Ishikawa (cell line): ENCODE measurements at regions not wholly inside any gene's neighbourhood (a gene's known extent, or its start where the extent isn't known, plus 50 kb on each side); places are given as distances from the start of the nearest gene placed in this dataset.

Experiments
- CEBPB ChIP-seq: IDR thresholded peaks from 2 replicates; pipeline ENCODE4 v1.6.1; 2012
- CREB1 ChIP-seq: IDR thresholded peaks from 2 replicates; pipeline ENCODE4 v1.6.1; 2012; ENCODE audit warnings: low read depth
- EGR1 ChIP-seq: IDR thresholded peaks from 2 replicates; pipeline ENCODE4 v1.6.1; 2012
- EP300 ChIP-seq: IDR thresholded peaks from 2 replicates; pipeline ENCODE4 v1.6.1; 2012; ENCODE audit warnings: borderline replicate concordance
- FOXM1 ChIP-seq: IDR thresholded peaks from 2 replicates; pipeline ENCODE4 v1.6.1; 2012; ENCODE audit warnings: low read depth, borderline replicate concordance
- NFIC ChIP-seq: IDR thresholded peaks from 2 replicates; pipeline ENCODE4 v1.6.1; 2012
- RAD21 ChIP-seq: IDR thresholded peaks from 2 replicates; pipeline ENCODE4 v1.6.1; 2012; ENCODE audit warnings: low read depth
- TAF1 ChIP-seq: IDR thresholded peaks from 2 replicates; pipeline ENCODE4 v1.6.1; 2012; ENCODE audit warnings: low read depth, mild to moderate bottlenecking
- TCF12 ChIP-seq: IDR thresholded peaks from 2 replicates; pipeline ENCODE4 v1.6.1; 2012; ENCODE audit warnings: low read depth
- TEAD4 ChIP-seq: IDR thresholded peaks from 2 replicates; pipeline ENCODE4 v1.6.1; 2012
- YY1 ChIP-seq: IDR thresholded peaks from 2 replicates; pipeline ENCODE4 v1.6.1; 2012; ENCODE audit warnings: low read depth
- ZBTB7A ChIP-seq: IDR thresholded peaks from 2 replicates; pipeline ENCODE4 v1.6.1; 2012; ENCODE audit warnings: low read depth
- TF ChIP-seq, protein P1 (sequence below): IDR thresholded peaks from 2 replicates; pipeline ENCODE4 v1.6.1; 2012; ENCODE audit warnings: low read depth, mild to moderate bottlenecking
- TF ChIP-seq, protein P2 (sequence below): IDR thresholded peaks from 2 replicates; pipeline ENCODE4 v1.6.1; 2012
- TF ChIP-seq, protein P3 (sequence below): IDR thresholded peaks from 2 replicates; pipeline ENCODE4 v1.6.1; 2012

DNA sequence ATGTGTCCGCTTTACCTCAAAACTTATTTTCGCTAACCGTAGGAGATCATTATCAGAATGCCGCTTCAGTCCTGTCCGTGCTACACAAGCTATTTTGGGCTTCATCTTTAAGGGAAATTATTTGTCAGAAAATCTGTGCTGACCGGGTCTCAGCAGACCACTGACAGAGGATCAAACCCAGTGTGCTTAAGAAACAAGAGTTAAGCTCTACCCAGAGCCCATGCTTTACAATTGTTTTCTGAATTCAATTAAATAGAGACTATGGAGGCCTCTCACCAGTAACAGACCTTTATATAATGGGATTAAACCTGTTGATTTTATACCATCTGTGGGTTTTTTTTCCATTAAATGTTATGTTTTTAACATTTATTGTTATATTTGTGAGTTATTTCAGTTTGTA, 1956.7 kb upstream of the PIK3C3 start:
- TF ChIP-seq TAF1 = no peak
- TF ChIP-seq, protein P1, sequence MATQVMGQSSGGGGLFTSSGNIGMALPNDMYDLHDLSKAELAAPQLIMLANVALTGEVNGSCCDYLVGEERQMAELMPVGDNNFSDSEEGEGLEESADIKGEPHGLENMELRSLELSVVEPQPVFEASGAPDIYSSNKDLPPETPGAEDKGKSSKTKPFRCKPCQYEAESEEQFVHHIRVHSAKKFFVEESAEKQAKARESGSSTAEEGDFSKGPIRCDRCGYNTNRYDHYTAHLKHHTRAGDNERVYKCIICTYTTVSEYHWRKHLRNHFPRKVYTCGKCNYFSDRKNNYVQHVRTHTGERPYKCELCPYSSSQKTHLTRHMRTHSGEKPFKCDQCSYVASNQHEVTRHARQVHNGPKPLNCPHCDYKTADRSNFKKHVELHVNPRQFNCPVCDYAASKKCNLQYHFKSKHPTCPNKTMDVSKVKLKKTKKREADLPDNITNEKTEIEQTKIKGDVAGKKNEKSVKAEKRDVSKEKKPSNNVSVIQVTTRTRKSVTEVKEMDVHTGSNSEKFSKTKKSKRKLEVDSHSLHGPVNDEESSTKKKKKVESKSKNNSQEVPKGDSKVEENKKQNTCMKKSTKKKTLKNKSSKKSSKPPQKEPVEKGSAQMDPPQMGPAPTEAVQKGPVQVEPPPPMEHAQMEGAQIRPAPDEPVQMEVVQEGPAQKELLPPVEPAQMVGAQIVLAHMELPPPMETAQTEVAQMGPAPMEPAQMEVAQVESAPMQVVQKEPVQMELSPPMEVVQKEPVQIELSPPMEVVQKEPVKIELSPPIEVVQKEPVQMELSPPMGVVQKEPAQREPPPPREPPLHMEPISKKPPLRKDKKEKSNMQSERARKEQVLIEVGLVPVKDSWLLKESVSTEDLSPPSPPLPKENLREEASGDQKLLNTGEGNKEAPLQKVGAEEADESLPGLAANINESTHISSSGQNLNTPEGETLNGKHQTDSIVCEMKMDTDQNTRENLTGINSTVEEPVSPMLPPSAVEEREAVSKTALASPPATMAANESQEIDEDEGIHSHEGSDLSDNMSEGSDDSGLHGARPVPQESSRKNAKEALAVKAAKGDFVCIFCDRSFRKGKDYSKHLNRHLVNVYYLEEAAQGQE = no peak
- TF ChIP-seq ZBTB7A = no peak
- no peak for TF ChIP-seq EP300
- no peak for TF ChIP-seq CREB1
- no peak for TF ChIP-seq TCF12
- no peak for TF ChIP-seq CEBPB
- TF ChIP-seq, protein P2, sequence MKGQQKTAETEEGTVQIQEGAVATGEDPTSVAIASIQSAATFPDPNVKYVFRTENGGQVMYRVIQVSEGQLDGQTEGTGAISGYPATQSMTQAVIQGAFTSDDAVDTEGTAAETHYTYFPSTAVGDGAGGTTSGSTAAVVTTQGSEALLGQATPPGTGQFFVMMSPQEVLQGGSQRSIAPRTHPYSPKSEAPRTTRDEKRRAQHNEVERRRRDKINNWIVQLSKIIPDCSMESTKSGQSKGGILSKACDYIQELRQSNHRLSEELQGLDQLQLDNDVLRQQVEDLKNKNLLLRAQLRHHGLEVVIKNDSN = no peak
- TF ChIP-seq NFIC = no peak
- TF ChIP-seq, protein P3, sequence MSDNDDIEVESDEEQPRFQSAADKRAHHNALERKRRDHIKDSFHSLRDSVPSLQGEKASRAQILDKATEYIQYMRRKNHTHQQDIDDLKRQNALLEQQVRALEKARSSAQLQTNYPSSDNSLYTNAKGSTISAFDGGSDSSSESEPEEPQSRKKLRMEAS = no peak
- no peak for TF ChIP-seq FOXM1
- TF ChIP-seq RAD21 = no peak
- no peak for TF ChIP-seq EGR1
- no peak for TF ChIP-seq YY1
- TF ChIP-seq TEAD4 = no peak

DNA sequence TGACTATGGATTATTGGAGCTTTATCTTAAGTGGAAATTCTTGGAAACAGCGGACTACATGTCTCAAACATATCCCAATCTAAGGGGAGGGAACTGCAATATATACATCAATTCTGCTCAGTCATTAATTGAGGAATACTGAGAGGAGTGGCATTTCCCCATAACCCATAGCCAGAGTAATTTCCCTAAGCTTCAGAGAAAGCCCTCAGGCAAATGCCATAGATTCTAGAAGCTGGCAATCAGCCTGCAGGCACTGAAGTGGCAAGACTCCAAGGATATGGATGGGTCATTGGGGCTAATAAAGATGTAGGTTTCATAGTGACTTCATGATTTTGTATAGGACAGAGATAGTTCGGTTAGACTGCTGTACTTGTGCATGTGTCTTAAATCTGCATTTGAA, 1960.5 kb upstream of the PIK3C3 start:
- TF ChIP-seq CREB1 (no peak), RAD21 (no peak), EP300 (no peak), TAF1 (no peak), EGR1 (no peak), TEAD4 (no peak), NFIC (no peak), FOXM1 (no peak), ZBTB7A (no peak), CEBPB (no peak), TCF12 (no peak), YY1 (no peak)
- TF ChIP-seq, protein P3 = no peak
- TF ChIP-seq, protein P2 = no peak
- TF ChIP-seq, protein P1 = no peak

DNA sequence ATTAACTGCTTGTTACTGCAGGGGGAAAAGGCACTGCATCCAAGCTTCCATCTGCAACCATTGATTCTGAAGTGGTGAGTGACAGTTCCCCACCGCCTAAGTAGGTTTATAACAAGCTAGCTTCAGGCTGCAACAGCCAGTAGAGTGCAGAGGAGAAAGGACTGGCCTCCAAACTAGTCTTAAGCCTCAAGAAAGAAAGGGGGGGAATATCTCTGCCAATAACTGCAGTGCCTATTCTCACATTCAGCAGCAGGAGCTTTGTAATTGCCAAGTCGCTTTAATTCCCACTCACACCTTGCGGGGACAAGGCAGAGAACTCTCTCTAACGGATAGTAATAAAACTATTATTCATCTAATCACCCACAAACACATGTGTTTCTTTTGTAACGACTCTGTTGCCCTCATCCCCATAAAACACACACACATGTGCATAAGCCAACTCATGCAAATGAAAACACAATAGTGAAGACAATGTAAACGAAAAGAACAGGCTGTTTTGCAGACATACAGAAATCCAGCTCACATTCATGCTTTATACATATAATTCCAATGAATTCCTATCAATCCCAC, 1963.3 kb upstream of the PIK3C3 start:
- TF ChIP-seq CEBPB (no peak), EP300 (no peak), RAD21 (no peak), ZBTB7A (no peak), FOXM1 (no peak), YY1 (no peak), TCF12 (no peak), NFIC (no peak), CREB1 (no peak), TEAD4 (no peak)
- TF ChIP-seq, protein P1 = no peak
- TF ChIP-seq, protein P2 = no peak
- TF ChIP-seq, protein P3 = no peak
